H9 (cell line): ENCODE measurements at regions not wholly inside any gene's neighbourhood (a gene's known extent, or its start where the extent isn't known, plus 50 kb on each side); places are given as distances from the start of the nearest gene placed in this dataset.

Experiments
- DNase-seq: peaks from one replicate; pipeline ENCODE4 v3.0.0-alpha.2; 2017
- H2AFZ ChIP-seq: one replicate; pipeline ENCODE4 v1.6.1; 2013; ENCODE audit warnings: mild to moderate bottlenecking, low read length, control low read depth, moderate library complexity
- H2AK5ac ChIP-seq: 2 replicates; pipeline ENCODE4 v1.6.1; 2013; ENCODE audit warnings: low read length, control low read depth, mixed read lengths; ENCODE audit not compliant: insufficient read length
- H2BK120ac ChIP-seq: one replicate; pipeline ENCODE4 v1.6.1; 2013; ENCODE audit warnings: low read depth, mild to moderate bottlenecking, low read length, control low read depth, inconsistent platforms; ENCODE audit not compliant: poor library complexity, severe bottlenecking
- H2BK12ac ChIP-seq: 2 replicates; pipeline ENCODE4 v1.6.1; 2013; ENCODE audit warnings: low read length, control low read depth, mixed read lengths, low read depth; ENCODE audit not compliant: insufficient read length
- H2BK15ac ChIP-seq: 2 replicates; pipeline ENCODE4 v1.6.1; 2013; ENCODE audit warnings: low read depth, low read length, control low read depth
- H2BK20ac ChIP-seq: one replicate; pipeline ENCODE4 v1.6.1; 2013; ENCODE audit warnings: low read depth, mild to moderate bottlenecking, low read length, control low read depth, inconsistent platforms; ENCODE audit not compliant: poor library complexity, severe bottlenecking
- H2BK5ac ChIP-seq: 2 replicates; pipeline ENCODE4 v1.6.1; 2013; ENCODE audit warnings: low read length, control low read depth, mixed read lengths; ENCODE audit not compliant: insufficient read length
- H3K14ac ChIP-seq: 2 replicates; pipeline ENCODE4 v1.6.1; 2013; ENCODE audit warnings: low read length, control low read depth; ENCODE audit not compliant: insufficient read depth
- H3K18ac ChIP-seq: 2 replicates; pipeline ENCODE4 v1.6.1; 2013; ENCODE audit warnings: low read depth, mild to moderate bottlenecking, mixed read lengths, low read length, control low read depth; ENCODE audit not compliant: insufficient read length
- H3K23ac ChIP-seq: 2 replicates; pipeline ENCODE4 v1.6.1; 2013; ENCODE audit warnings: low read length, control low read depth, mixed read lengths, low read depth; ENCODE audit not compliant: insufficient read length
- H3K23me2 ChIP-seq: 2 replicates; pipeline ENCODE4 v1.6.1; 2013; ENCODE audit warnings: low read depth, mild to moderate bottlenecking, mixed read lengths, low read length, control low read depth; ENCODE audit not compliant: insufficient read length, poor library complexity, severe bottlenecking
- H3K27ac ChIP-seq: 2 replicates; pipeline ENCODE4 v1.5.1; 2013; ENCODE audit warnings: low read length, control low read depth, mixed read lengths, low read depth; ENCODE audit not compliant: insufficient read length
- H3K27me3 ChIP-seq: 2 replicates; pipeline ENCODE4 v1.6.1; 2013; ENCODE audit warnings: low read length, control low read depth, inconsistent platforms; ENCODE audit not compliant: insufficient read depth
- H3K4ac ChIP-seq: 2 replicates; pipeline ENCODE4 v1.6.1; 2013; ENCODE audit warnings: low read depth, mild to moderate bottlenecking, control low read depth, inconsistent platforms, low read length, moderate library complexity
- H3K4me1 ChIP-seq: 2 replicates; pipeline ENCODE4 v1.6.1; 2013; ENCODE audit warnings: low read length, control low read depth, inconsistent platforms; ENCODE audit not compliant: insufficient read depth
- H3K4me2 ChIP-seq: 2 replicates; pipeline ENCODE4 v1.6.1; 2013; ENCODE audit warnings: low read length, control low read depth, mixed read lengths; ENCODE audit not compliant: insufficient read length, insufficient read depth
- H3K56ac ChIP-seq: 2 replicates; pipeline ENCODE4 v1.6.1; 2013; ENCODE audit warnings: low read depth, mild to moderate bottlenecking, mixed read lengths, low read length, control low read depth; ENCODE audit not compliant: insufficient read length
- H3K79me1 ChIP-seq: 2 replicates; pipeline ENCODE4 v1.6.1; 2013; ENCODE audit warnings: low read depth, mild to moderate bottlenecking, moderate library complexity, low read length, control low read depth, inconsistent platforms; ENCODE audit not compliant: insufficient read depth, poor library complexity, severe bottlenecking
- H3K79me2 ChIP-seq: 2 replicates; pipeline ENCODE4 v1.6.1; 2013; ENCODE audit warnings: low read length, control low read depth, inconsistent platforms; ENCODE audit not compliant: insufficient read depth
- H3K9ac ChIP-seq: 2 replicates; pipeline ENCODE4 v1.6.1; 2013; ENCODE audit warnings: low read length, control low read depth, mixed read lengths; ENCODE audit not compliant: insufficient read length; ENCODE audit errors: extremely low read depth
- H3K9me3 ChIP-seq: one replicate; pipeline ENCODE4 v1.6.1; 2013; ENCODE audit warnings: low read depth, low read length, inconsistent platforms; ENCODE audit not compliant: control insufficient read depth
- H3T11ph ChIP-seq: one replicate; pipeline ENCODE4 v1.6.1; 2013; ENCODE audit warnings: mild to moderate bottlenecking, low read length, control low read depth, inconsistent platforms
- H4K20me1 ChIP-seq: one replicate; pipeline ENCODE4 v1.6.1; 2013; ENCODE audit not compliant: control insufficient read depth, insufficient read length, insufficient read depth
- H4K5ac ChIP-seq: 2 replicates; pipeline ENCODE4 v1.6.1; 2013; ENCODE audit warnings: low read depth, mild to moderate bottlenecking, mixed read lengths, low read length, control low read depth; ENCODE audit not compliant: insufficient read length
- H4K8ac ChIP-seq: replicated peaks from 2 replicates; pipeline ENCODE4 v1.6.1; 2013; ENCODE audit warnings: low read length, control low read depth, mixed read lengths, low read depth; ENCODE audit not compliant: insufficient read length
- H4K91ac ChIP-seq: 2 replicates; pipeline ENCODE4 v1.6.1; 2013; ENCODE audit warnings: low read depth, mild to moderate bottlenecking, moderate library complexity, mixed read lengths, low read length, control low read depth; ENCODE audit not compliant: insufficient read length
- H3K27ac Mint-ChIP-seq, 3 experiments: 2 replicates in 2 of 3; 3 replicates in 1 of 3; pipeline ENCODE4 v1.8.0; 2020 to 2021; ENCODE audit warnings: mixed read lengths in 3 of 3, mild to moderate bottlenecking in 1 of 3, moderate library complexity in 1 of 3
- H3K27me3 Mint-ChIP-seq: 2 replicates; pipeline ENCODE4 v1.8.0; 2021; ENCODE audit warnings: low read depth, mild to moderate bottlenecking, moderate library complexity, mixed read lengths
- H3K36me3 Mint-ChIP-seq, 3 experiments: 2 replicates in 2 of 3; 3 replicates in 1 of 3; pipeline ENCODE4 v1.8.0; 2020 to 2021; ENCODE audit warnings: low read depth in 3 of 3, mixed read lengths in 3 of 3; ENCODE audit not compliant: insufficient read depth in 1 of 3
- H3K4me1 Mint-ChIP-seq, 2 experiments: 2 replicates each; pipeline ENCODE4 v1.8.0; 2020; ENCODE audit warnings: mixed read lengths in 2 of 2
- H3K4me3 Mint-ChIP-seq, 2 experiments: 2 replicates in 1 of 2; 3 replicates in 1 of 2; pipeline ENCODE4 v1.8.0; 2020 to 2021; ENCODE audit warnings: mild to moderate bottlenecking in 2 of 2, mixed read lengths in 2 of 2, moderate library complexity in 1 of 2
- H3K9me3 Mint-ChIP-seq, 2 experiments: 2 replicates in 1 of 2; 3 replicates in 1 of 2; pipeline ENCODE4 v1.8.0; 2020; ENCODE audit warnings: mild to moderate bottlenecking in 2 of 2, mixed read lengths in 2 of 2, moderate library complexity in 1 of 2
- CTCF ChIP-seq: fragments of 200-600 bp; sonication (generic); conservative IDR thresholded peaks from 3 replicates; pipeline ENCODE4 v1.8.0; 2021; ENCODE audit warnings: antibody characterized with exemption, mild to moderate bottlenecking
- WGBS: extraction: QIAGEN DNeasy Blood & Tissue Kit; methylation state at CpG from one replicate; pipeline ENCODE4 v1.1.7; 2013; ENCODE audit warnings: missing lambda C conversion rate, low lambda C conversion rate, mixed read lengths; ENCODE audit not compliant: insufficient read length; ENCODE audit errors: extremely low coverage; 5-methylcytosine and 5-hydroxymethylcytosine counted together

GRCh38 chr10:35792291-35792690 is 150.2 kb upstream of the FZD8 start:
- Histone ChIP-seq H3K79me2 (no peaks in the 10 kb centered on the region), H4K5ac (no peak overlapping the region), H3K4me2 (no peak overlapping the region), H3K9me3 (peaks cover 1% of the 10 kb centered on the region), H3K9ac (no peak overlapping the region), H2BK20ac (no peak overlapping the region), H3K56ac (no peak overlapping the region), H3K18ac (no peak overlapping the region), H4K91ac (no peak overlapping the region), H2BK5ac (no peak overlapping the region), H3K4me1 (no peaks in the 10 kb centered on the region), H4K20me1 (no peaks in the 10 kb centered on the region), H2AK5ac (no peak overlapping the region), H2BK12ac (no peak overlapping the region), H3K27ac (no peak overlapping the region), H2BK120ac (no peak overlapping the region), H3K27me3 (no peaks in the 10 kb centered on the region), H3K79me1 (no peaks in the 10 kb centered on the region), H2BK15ac (no peak overlapping the region), H2AFZ (no peak overlapping the region), H3T11ph (no peak overlapping the region), H3K23me2 (no peaks in the 10 kb centered on the region), H3K14ac (no peak overlapping the region), H3K4ac (no peak overlapping the region), H4K8ac (no peak overlapping the region), H3K23ac (no peak overlapping the region)
- Mint-ChIP-seq H3K4me1 (no peaks in the 10 kb centered on the region), H3K27me3 (peaks cover 3% of the 10 kb centered on the region; the same call in 1 of the 2 replicates), H3K36me3 (peaks cover 1 to 8% (median 3%) of the 10 kb centered on the region in 3 experiments; a peak in 4 of 7 replicates), H3K27ac (no peak overlapping the region), H3K9me3 (peaks cover 9 to 12% of the 10 kb centered on the region in 2 experiments; a peak in 4 of 5 replicates), H3K4me3 (no peak overlapping the region)
- no peak for DNase-seq
- TF ChIP-seq CTCF: no peak
- no CpG with 5 or more reads among the region's 7 CpGs for WGBS
